ENCODE measurements at regions not wholly inside any gene's neighbourhood (a gene's known extent, or its start where the extent isn't known, plus 50 kb on each side); places are given as distances from the start of the nearest gene placed in this dataset.

DNA sequence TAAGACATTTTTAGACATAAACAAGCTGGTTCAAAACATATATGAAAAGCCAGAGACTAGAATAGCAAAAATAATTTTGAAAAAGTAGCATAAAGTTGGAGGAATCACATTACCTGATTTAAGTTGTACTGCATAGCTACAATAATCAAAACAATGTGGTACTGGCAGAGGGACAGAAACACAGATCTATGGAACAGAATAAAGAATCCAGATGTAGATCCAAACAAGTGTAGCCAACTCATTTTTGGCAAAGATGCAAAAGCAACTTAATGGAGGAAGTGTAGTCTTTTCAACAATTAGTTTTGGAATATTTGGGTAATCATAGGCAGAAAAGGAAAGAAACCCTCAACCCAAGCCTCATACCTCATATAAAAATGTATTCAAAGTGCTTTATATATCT is 278.7 kb upstream of the ZNF521 start:
- TF ChIP-seq CTCF (IDR thresholded peaks at IDR 0.05 in 2 of 3, conservative IDR thresholded peaks at IDR 0.05 in 1 of 3; ENCODE audit: borderline replicate concordance in 1 of 3, insufficient read depth in 1 of 3, low read depth in 2 of 3, low read length in 2 of 3) (no peak), ZBTB33 (IDR thresholded peaks at IDR 0.05; ENCODE audit: extremely low read depth, insufficient replicate concordance, low read length) (no peak), POLR2A (IDR thresholded peaks at IDR 0.05; ENCODE audit: borderline replicate concordance, extremely low read depth, insufficient read depth, insufficient read length) (no peak), EZH2phosphoT487 (IDR thresholded peaks at IDR 0.05; ENCODE audit: borderline replicate concordance) (no peak), SIN3A (IDR thresholded peaks at IDR 0.05; ENCODE audit: low read depth) (no peak), SP1 (IDR thresholded peaks at IDR 0.05; ENCODE audit: low read depth) (no peak), POLR2AphosphoS5 (IDR thresholded peaks at IDR 0.05; ENCODE audit: low read depth, low read length) (no peak), EZH2 (IDR thresholded peaks at IDR 0.05) (no peak), ZFX (IDR thresholded peaks at IDR 0.05) (no peak), ZNF274 (IDR thresholded peaks at IDR 0.05; ENCODE audit: low read depth, low read length) (no peak), YY1 (IDR thresholded peaks at IDR 0.05; ENCODE audit: extremely low read depth, insufficient replicate concordance, low read depth, low read length) (no peak), MAX (IDR thresholded peaks at IDR 0.05) (no peak)
- TF ChIP-seq, protein P1, sequence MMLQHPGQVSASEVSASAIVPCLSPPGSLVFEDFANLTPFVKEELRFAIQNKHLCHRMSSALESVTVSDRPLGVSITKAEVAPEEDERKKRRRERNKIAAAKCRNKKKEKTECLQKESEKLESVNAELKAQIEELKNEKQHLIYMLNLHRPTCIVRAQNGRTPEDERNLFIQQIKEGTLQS (IDR thresholded peaks at IDR 0.05) = no peak
- TF ChIP-seq, protein P2, sequence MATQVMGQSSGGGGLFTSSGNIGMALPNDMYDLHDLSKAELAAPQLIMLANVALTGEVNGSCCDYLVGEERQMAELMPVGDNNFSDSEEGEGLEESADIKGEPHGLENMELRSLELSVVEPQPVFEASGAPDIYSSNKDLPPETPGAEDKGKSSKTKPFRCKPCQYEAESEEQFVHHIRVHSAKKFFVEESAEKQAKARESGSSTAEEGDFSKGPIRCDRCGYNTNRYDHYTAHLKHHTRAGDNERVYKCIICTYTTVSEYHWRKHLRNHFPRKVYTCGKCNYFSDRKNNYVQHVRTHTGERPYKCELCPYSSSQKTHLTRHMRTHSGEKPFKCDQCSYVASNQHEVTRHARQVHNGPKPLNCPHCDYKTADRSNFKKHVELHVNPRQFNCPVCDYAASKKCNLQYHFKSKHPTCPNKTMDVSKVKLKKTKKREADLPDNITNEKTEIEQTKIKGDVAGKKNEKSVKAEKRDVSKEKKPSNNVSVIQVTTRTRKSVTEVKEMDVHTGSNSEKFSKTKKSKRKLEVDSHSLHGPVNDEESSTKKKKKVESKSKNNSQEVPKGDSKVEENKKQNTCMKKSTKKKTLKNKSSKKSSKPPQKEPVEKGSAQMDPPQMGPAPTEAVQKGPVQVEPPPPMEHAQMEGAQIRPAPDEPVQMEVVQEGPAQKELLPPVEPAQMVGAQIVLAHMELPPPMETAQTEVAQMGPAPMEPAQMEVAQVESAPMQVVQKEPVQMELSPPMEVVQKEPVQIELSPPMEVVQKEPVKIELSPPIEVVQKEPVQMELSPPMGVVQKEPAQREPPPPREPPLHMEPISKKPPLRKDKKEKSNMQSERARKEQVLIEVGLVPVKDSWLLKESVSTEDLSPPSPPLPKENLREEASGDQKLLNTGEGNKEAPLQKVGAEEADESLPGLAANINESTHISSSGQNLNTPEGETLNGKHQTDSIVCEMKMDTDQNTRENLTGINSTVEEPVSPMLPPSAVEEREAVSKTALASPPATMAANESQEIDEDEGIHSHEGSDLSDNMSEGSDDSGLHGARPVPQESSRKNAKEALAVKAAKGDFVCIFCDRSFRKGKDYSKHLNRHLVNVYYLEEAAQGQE (IDR thresholded peaks at IDR 0.05; ENCODE audit: low read depth) = no peak

Measured in HCT116 (cell line).